ENCODE measurements at regions not wholly inside any gene's neighbourhood (a gene's known extent, or its start where the extent isn't known, plus 50 kb on each side); places are given as distances from the start of the nearest gene placed in this dataset.
"Not testable (repeated sequence)": the region's sequence is repeated elsewhere in the genome, so short reads cannot be mapped to it uniquely, and the experiment has no call there.

DNA sequence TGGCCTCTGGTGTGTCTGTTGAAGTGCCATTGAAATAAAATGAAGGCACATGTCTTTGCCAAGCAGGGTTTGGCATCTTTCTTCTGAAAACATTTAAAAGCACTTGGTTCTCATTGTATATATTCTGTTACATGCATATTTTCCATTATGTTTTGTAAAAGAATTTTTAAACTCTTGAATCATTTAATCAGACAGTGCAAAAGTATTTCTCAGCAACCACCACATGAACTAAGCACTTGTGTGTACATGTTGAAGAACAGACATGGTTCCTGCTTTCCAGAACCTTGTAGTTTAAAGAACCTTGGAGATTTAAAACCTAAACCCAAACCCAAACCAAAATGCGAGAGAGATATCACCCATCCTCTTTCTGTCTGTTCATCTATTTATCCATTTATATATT is 220.3 kb upstream of the GIMD1 start:
- DNase-seq: no peak

DNA sequence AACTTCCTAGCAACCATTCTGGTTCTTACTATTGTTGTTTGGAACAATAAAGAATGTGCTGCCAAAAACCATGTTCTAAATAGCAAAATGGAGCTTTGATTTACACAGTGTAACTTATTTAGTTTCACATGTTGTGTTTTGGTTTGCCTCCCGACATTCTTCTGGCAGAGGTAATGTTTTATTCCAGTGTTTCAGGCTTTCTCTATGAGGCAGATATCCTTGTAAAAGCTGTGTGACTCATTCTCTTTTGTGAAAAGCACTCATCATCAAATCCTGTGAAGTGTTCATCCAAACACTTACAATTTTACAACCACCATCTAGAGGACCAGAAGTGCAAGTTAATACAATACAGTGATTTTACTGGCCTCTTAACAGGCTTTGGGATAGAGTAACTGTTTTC is 219.0 kb upstream of the GIMD1 start:
- DNase-seq: no peak

- DNase-seq: no peak
These were observed 217.4 kb upstream of the GIMD1 start for GRCh38 chr4:106585915-106586349.

DNA sequence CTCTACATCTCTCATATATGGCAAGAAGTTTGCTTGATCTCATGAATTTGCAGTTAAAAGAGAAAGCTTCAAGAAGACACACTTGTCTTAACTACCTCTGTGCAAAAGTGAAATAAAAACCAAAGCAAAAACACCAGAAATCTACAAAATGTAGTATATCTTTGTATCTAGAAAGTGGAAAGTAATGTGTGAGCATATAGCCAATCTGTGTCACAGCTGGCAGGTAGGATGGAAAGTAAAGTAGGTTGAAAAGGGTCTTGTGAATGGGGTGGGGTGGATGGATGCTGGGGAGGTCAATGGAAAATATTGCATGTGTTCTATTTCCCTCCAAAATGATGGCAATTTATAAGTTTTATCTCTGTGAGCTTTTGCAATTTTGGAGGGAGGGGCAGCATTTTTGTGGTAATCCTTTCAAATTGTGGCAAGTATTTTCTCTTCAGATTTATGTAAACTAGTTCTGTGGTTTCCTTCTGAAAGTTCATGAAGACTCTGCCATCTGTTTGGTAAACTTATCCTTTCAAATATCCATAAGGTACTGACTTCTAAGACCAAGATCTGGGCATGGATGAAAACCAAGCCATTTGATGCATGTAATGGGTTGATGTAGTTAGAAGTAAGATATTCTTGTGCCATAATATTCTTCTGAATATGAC is 215.9 kb upstream of the GIMD1 start:
- peak; percentile 7 for DNase-seq

DNA sequence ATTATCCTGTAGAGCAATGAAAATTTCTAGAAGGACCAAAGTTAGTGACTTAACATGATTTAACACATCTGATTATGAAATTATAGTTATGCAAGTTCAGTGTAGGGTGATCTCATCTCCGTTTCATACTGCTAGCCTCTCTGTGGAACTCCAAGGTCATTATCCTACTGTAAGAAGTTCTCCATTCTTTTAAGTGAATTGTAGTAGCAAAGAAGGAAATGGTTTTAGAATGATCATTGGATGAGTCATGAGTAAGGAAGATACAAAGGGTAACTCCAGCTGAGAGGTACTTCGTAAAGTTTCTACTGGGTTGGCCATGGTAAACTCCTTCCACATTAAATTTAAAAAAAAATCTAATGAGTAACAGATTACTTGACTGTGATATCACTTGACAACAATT is 215.0 kb upstream of the GIMD1 start:
- peak; percentile 97 for DNase-seq

GRCh38 chr4:106583108-106583507 is 214.5 kb upstream of the GIMD1 start:
- no peak for DNase-seq

GRCh38 chr4:106582103-106582502 is 213.5 kb upstream of the GIMD1 start:
- DNase-seq: no peak

GRCh38 chr4:106579236-106579635 is 210.7 kb upstream of the GIMD1 start:
- no peak for DNase-seq

DNA sequence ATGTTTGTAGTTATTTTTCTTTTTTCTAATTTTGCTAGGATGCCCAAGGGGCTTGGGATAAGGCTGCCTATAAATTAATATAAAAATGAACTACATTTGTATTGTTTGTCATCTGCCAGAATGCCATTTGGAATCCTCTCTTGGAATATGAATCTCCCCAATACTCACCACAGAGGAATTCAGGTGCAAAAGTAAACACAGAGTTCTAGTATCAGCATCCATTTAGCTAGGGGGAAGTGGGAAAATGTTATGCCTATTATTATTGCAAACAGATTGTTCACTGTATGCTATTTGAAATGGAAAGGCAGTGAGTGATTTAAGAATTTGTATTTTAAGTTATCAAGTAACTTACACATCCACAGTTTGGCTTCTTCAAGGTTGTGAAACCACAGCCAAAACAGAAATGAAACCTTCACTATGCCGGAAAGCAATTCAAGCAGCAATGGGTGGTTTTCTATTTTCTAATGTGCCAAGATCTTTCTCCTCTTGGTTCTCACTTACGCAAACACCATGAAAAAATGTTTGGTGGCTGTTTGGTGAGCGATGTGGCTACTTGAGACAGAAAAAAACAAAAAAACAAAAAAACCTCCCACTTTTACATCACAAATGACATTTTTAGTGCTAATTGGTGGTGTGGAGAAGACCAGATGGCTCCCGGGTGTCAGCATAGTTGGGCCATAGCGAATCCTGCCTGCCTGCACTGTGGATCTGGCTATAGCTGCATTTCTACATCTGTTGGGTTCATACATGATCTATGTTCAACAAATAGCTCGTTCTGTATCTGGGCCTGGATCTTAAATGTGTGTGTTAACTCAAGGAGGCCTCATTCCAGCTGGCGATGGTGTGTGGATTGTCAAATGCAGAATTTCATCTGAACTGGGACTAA is 200.8 kb upstream of the GIMD1 start:
- peak; percentile 89 for DNase-seq

DNA sequence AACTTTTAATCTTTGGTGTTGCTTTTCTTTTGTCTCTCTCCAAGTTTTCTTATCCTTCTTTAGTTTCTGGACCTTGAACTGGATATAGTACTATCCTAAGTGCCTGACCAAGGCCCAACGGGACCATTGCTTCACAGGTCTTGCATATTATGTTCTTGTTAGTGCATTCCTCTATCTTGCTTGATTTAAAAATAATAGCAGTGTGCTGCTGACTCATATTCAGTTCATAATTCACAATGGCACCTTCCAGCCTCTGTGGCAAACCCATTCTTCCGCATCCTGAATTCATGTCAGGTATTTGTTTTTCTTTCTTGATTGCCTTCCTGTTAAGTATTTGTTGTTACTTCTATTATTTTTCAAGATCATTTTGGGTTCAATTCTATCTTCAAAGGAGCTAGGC is 197.1 kb upstream of the GIMD1 start:
- no peak for DNase-seq

GRCh38 chr4:106563637-106564036 is 195.1 kb upstream of the GIMD1 start:
- not testable (repeated sequence) for DNase-seq

DNA sequence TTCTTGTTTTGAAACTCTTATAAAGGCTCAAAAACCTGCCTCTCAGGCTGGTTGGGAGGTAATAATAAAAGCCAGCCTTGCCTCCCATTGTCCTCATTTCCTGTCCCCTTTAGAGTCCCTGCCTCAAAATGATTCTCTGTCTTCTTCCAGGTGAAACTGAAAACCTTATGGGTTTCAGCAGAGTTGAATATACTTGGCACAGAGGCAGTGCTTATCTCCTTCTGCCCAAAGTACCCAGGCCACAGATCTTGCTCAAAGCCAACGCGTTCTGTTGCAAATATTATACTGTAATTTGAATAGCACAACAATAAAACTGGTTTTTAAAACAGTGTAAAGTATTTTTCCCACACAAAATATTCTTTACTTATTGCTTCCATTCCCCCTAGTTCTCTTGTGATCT is 183.1 kb upstream of the GIMD1 start:
- no peak for DNase-seq

DNA sequence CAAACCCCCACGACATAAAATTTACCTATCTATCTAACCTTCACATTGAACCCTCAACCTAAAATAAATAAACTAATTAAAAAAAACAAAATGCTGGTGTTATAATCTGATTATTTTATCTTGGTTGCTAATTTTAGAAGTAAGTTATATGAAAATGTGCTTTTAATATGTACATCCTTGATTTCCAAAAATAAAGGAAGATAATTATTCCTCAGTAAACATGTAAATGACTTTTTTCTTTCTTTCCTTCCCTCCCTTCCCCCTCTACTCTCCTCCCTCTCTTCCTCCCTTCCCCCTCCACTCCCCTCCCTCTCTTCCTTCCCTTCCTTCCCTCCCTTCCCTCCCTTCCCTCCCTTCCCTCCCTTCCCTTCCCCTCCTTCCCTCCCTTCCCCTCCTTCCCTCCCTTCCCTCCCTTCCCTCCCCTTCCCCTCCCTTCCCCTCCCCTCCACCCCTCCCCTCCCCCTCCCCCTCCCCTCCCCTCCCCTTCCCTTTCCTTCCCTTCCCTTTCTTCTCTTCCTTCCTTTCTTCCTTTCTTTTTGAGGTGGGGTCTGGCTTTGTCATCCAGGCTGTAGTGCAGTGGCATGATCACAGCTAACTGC is 180.0 kb upstream of the GIMD1 start:
- no peak for DNase-seq

GRCh38 chr4:106546370-106546769 is 177.8 kb upstream of the GIMD1 start:
- no peak for DNase-seq

GRCh38 chr4:106542609-106543008 is 174.0 kb upstream of the GIMD1 start:
- not testable (repeated sequence) for DNase-seq

- peak; percentile 37 for DNase-seq
These were observed 172.7 kb upstream of the GIMD1 start for GRCh38 chr4:106541253-106541652.

- peak; percentile 34 for DNase-seq
These were observed 162.2 kb upstream of the GIMD1 start for GRCh38 chr4:106530821-106531220.

DNA sequence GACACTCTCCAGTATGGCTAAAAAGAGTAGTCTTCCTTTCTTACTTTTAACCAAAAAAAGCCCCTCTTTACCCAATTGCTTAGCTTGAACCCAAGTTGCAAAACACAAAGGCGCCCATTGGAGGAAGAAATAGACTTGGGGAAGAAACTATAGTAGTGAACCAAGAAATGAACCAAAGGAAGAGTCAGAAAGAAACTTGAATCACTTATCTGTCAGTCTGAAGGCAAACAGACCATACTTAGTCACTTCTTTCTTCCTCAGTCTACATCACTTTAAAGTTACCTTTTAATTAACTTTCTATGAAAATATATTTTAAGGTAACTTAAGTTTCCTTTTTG is 161.4 kb upstream of the GIMD1 start:
- DNase-seq: peak; percentile 65

GRCh38 chr4:106529348-106530023 is 160.9 kb upstream of the GIMD1 start:
- no peak for DNase-seq

GRCh38 chr4:106527316-106527715 is 158.7 kb upstream of the GIMD1 start:
- DNase-seq: no peak

DNA sequence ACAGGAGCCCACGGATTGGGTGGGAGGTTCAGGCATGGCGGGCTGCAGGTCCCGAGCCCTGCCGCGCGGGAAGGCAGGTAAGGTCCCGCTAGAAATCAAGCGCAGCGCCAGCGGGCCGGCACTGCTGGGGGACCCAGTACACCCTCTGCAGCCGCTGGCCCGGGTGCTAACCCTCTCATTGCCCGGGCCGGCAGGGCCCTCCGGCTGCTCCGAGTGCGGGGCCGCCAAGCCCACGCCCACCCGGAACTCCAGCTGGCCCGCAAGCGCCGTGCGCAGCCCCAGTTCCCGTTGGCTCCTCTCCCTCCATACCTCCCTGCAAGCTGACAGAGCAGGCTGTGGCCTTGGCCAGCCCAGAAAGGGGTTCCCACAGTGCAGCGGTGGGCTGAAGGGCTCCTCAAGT is 156.8 kb upstream of the GIMD1 start:
- not testable (repeated sequence) for DNase-seq

GRCh38 chr4:106524772-106525171 is 156.2 kb upstream of the GIMD1 start:
- not testable (repeated sequence) for DNase-seq

- DNase-seq: peak; percentile 12
These were observed 154.3 kb upstream of the GIMD1 start for GRCh38 chr4:106522839-106523238.
